Chondrocyte (in vitro differentiated cells): ENCODE measurements at regions not wholly inside any gene's neighbourhood (a gene's known extent, or its start where the extent isn't known, plus 50 kb on each side); places are given as distances from the start of the nearest gene placed in this dataset.
"Not testable (repeated sequence)": the region's sequence is repeated elsewhere in the genome, so short reads cannot be mapped to it uniquely, and the experiment has no call there.

ENCODE experiments used
- DNase-seq: peaks from one replicate; pipeline ENCODE4 v3.0.0; 2021; ENCODE audit warnings: mixed read lengths, low spot score
- H3K27ac Mint-ChIP-seq: one replicate; pipeline ENCODE4 v1.8.0; 2021; ENCODE audit warnings: mild to moderate bottlenecking, moderate library complexity, mixed read lengths; ENCODE audit not compliant: unreplicated experiment
- H3K27me3 Mint-ChIP-seq: 2 replicates; pipeline ENCODE4 v1.8.0; 2021; ENCODE audit warnings: low read depth, mixed read lengths
- H3K36me3 Mint-ChIP-seq: 2 replicates; pipeline ENCODE4 v1.8.0; 2021; ENCODE audit warnings: low read depth, mixed read lengths
- H3K4me1 Mint-ChIP-seq: 2 replicates; pipeline ENCODE4 v1.8.0; 2021; ENCODE audit warnings: low read depth, mild to moderate bottlenecking, mixed read lengths
- H3K4me3 Mint-ChIP-seq: one replicate; pipeline ENCODE4 v1.8.0; 2021; ENCODE audit warnings: mild to moderate bottlenecking, moderate library complexity, mixed read lengths; ENCODE audit not compliant: unreplicated experiment
- H3K9me3 Mint-ChIP-seq: 2 replicates; pipeline ENCODE4 v1.8.0; 2021; ENCODE audit warnings: low read depth, mixed read lengths
- CTCF ChIP-seq: fragments of 200-600 bp; sonication (generic); IDR thresholded peaks from 2 replicates; pipeline ENCODE4 v1.5.0; 2021; ENCODE audit warnings: antibody characterized with exemption, mild to moderate bottlenecking, moderate library complexity

- no peak overlapping the region for H3K4me3 Mint-ChIP-seq
- TF ChIP-seq CTCF, result no peak
- no peaks in the 10 kb centered on the region for H3K4me1 Mint-ChIP-seq
- no peak overlapping the region for H3K27ac Mint-ChIP-seq
- H3K27me3 Mint-ChIP-seq, result no peaks in the 10 kb centered on the region
- no peak for DNase-seq
- no peaks in the 10 kb centered on the region for H3K9me3 Mint-ChIP-seq
- no peaks in the 10 kb centered on the region for H3K36me3 Mint-ChIP-seq
These were observed 156.3 kb upstream of the RASSF8 start for GRCh38 chr12:25802143-25802542.

- H3K4me3 Mint-ChIP-seq, DNase-seq, H3K27ac Mint-ChIP-seq, H3K36me3 Mint-ChIP-seq, H3K4me1 Mint-ChIP-seq, H3K9me3 Mint-ChIP-seq, H3K27me3 Mint-ChIP-seq: not testable (repeated sequence)
These were observed 155.3 kb upstream of the RASSF8 start for GRCh38 chr12:25803029-25803664.

- H3K27ac Mint-ChIP-seq, H3K27me3 Mint-ChIP-seq, H3K4me3 Mint-ChIP-seq, H3K4me1 Mint-ChIP-seq, H3K9me3 Mint-ChIP-seq, H3K36me3 Mint-ChIP-seq, DNase-seq: not testable (repeated sequence)
These were observed 154.2 kb upstream of the RASSF8 start for GRCh38 chr12:25804286-25804685.

GRCh38 chr12:25806271-25806670, 152.2 kb upstream of the RASSF8 start:
- no peaks in the 10 kb centered on the region for H3K36me3 Mint-ChIP-seq
- no peak overlapping the region for H3K27ac Mint-ChIP-seq
- no peak overlapping the region for H3K4me3 Mint-ChIP-seq
- H3K27me3 Mint-ChIP-seq, result no peaks in the 10 kb centered on the region
- DNase-seq, result no peak
- TF ChIP-seq CTCF, result no peak
- H3K4me1 Mint-ChIP-seq, result no peaks in the 10 kb centered on the region
- peaks cover 6% of the 10 kb centered on the region for H3K9me3 Mint-ChIP-seq

- no peak for DNase-seq
- Mint-ChIP-seq H3K27ac (no peak overlapping the region), H3K9me3 (peaks cover 12% of the 10 kb centered on the region), H3K4me3 (no peak overlapping the region), H3K36me3 (no peaks in the 10 kb centered on the region), H3K4me1 (peaks cover 6% of the 10 kb centered on the region), H3K27me3 (no peaks in the 10 kb centered on the region)
- TF ChIP-seq CTCF, result no peak
These were observed 149.9 kb upstream of the RASSF8 start for GRCh38 chr12:25808604-25809003.

- peaks cover 6% of the 10 kb centered on the region for H3K4me1 Mint-ChIP-seq
- no peak overlapping the region for H3K27ac Mint-ChIP-seq
- DNase-seq, result no peak
- H3K27me3 Mint-ChIP-seq, result no peaks in the 10 kb centered on the region
- peaks cover 12% of the 10 kb centered on the region for H3K9me3 Mint-ChIP-seq
- H3K36me3 Mint-ChIP-seq, result no peaks in the 10 kb centered on the region
- H3K4me3 Mint-ChIP-seq, result no peak overlapping the region
- TF ChIP-seq CTCF, result no peak
These were observed 147.8 kb upstream of the RASSF8 start for GRCh38 chr12:25810683-25811082.
